GM06990 (cell line): ENCODE measurements at regions not wholly inside any gene's neighbourhood (a gene's known extent, or its start where the extent isn't known, plus 50 kb on each side); places are given as distances from the start of the nearest gene placed in this dataset.

Experiments
- DNase-seq: peaks from one replicate; pipeline ENCODE4 v3.0.0-alpha.2; 2011; ENCODE audit not compliant: insufficient read length; ENCODE audit errors: extremely low read depth
- H3K27me3 ChIP-seq: replicated peaks from 2 replicates; pipeline ENCODE4 v1.6.0; 2011; ENCODE audit warnings: low read length; ENCODE audit not compliant: control insufficient read depth, insufficient read depth
- H3K36me3 ChIP-seq: 2 replicates; pipeline ENCODE4 v1.5.1; 2011; ENCODE audit warnings: low read length; ENCODE audit not compliant: control insufficient read depth, insufficient read depth
- H3K4me3 ChIP-seq: replicated peaks from 2 replicates; pipeline ENCODE4 v1.5.1; 2011; ENCODE audit warnings: low read depth, mild to moderate bottlenecking, control low read depth, low read length
- TF ChIP-seq, protein P1 (sequence below): IDR thresholded peaks from 2 replicates; pipeline ENCODE4 v1.5.1; 2011; ENCODE audit warnings: low read length, control low read depth, mild to moderate bottlenecking, inconsistent platforms; ENCODE audit not compliant: insufficient read depth, poor library complexity, severe bottlenecking

DNA sequence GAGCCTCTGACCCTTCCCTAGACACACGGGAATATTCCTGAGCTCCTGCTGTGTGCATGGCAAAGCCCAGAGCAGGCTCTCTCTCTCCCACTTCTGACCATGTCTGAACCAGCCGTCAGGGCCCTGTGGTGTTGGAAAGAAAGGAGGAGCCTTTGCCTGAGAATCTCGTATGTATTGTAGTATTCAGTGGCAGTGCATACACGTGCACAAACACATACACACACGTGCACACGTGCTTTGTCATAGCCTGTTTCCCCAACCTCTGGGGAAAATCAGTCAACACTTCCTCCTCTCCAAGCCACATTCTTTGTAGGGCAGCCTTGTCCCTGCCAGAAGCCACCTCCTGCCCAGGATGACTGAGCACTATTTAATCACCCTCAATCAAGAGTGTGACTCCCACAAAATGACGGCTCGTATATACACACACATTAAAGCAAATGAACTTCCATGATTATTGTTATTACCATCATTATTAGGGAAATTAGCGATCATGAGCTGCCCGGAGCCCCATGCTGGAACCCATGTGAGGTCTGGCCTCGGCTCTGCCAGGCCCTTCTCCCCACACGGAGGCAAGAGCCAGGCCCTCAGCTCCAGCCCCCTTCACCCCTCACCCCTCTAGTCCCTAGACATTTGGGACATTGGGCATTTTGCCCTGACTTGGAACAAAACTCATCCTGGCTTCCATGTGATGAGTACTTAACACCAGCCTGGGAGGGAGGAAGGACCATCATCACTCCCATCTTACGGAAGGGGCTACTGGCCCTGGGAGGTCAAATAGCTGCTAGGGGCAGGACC is 331.9 kb downstream of the NPHP4 start:
- TF ChIP-seq, protein P1, sequence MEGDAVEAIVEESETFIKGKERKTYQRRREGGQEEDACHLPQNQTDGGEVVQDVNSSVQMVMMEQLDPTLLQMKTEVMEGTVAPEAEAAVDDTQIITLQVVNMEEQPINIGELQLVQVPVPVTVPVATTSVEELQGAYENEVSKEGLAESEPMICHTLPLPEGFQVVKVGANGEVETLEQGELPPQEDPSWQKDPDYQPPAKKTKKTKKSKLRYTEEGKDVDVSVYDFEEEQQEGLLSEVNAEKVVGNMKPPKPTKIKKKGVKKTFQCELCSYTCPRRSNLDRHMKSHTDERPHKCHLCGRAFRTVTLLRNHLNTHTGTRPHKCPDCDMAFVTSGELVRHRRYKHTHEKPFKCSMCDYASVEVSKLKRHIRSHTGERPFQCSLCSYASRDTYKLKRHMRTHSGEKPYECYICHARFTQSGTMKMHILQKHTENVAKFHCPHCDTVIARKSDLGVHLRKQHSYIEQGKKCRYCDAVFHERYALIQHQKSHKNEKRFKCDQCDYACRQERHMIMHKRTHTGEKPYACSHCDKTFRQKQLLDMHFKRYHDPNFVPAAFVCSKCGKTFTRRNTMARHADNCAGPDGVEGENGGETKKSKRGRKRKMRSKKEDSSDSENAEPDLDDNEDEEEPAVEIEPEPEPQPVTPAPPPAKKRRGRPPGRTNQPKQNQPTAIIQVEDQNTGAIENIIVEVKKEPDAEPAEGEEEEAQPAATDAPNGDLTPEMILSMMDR, result no peak
- no peak for DNase-seq

DNA sequence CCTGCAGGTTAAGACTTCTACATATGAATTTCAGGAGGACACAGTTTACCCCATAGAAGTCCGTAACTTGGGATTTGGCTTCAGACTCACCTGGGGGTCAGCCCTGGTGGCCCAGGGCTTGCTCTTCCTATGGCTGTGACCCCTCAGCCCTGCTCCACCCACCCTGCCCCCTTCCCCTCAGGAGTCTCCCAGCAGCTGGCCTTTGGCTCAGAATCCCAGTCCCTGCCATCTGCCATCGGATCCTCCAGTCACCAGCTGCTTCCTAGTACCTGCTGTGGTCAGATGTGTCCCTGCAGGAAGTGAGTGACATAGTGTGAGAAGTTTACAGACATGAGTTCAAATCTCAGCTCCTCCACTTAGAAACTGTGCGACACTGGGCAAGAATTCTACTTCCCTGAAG is 332.6 kb downstream of the NPHP4 start:
- TF ChIP-seq, protein P1, result no peak
- Histone ChIP-seq H3K4me3 (no peak overlapping the region), H3K27me3 (no peaks in the 10 kb centered on the region; the same call in 1 of the 2 replicates), H3K36me3 (no peaks in the 10 kb centered on the region)
- DNase-seq, result no peak

More for the DNA sequence above, 331.9 kb downstream of the NPHP4 start:
- Histone ChIP-seq H3K36me3 (no peaks in the 10 kb centered on the region), H3K27me3 (no peaks in the 10 kb centered on the region; the same call in 1 of the 2 replicates), H3K4me3 (no peak overlapping the region)

DNA sequence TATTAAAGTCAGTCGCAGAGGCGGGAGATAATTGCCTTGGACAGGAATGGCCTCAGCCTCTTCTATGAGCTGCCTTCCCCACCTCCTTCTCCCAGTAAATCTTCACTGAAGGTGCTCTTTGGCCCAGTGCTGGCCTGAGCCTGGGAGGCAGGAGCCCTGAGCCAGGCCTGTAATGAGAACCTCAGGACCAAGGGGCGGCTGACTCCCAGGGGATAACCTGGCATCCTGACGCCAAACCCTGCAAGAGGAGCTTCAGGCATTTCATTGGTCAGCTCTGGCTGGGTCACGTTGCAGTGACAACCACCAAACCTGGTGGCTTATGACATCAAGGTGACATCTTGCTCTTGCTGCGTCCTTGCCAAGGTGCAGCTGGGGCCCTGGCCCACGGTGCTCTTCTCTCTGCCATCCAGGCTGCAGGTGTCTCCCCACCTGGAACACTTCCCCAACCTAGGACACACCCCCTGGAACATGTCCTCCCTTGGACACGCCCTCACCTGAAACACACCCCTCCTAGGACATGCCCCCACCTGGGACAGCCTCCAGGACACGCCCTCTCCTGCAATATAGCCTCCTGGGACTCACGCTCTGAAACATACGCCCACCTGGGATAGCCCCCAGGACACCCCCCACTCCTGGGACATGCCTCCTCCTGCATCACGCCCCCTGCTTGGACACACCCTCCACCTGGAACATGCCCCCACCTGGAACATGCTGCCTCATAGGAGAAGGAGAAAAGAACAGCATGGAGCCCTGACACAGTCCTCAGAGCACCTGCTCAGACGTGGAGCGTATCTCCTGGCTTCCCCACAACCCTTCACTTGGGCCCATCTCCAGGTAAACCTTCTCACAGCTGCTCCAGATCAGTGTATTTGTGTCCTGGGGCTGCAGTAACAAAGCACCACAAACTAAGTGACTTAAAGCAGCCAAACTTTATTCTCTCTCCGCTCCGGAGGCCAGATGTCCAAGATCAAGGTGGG is 333.6 kb downstream of the NPHP4 start:
- DNase-seq, result no peak
- TF ChIP-seq, protein P1, result no peak
- no peaks in the 10 kb centered on the region for H3K36me3 ChIP-seq
- H3K27me3 ChIP-seq, result no peaks in the 10 kb centered on the region; the same call in 1 of the 2 replicates
- H3K4me3 ChIP-seq, result no peak overlapping the region

DNA sequence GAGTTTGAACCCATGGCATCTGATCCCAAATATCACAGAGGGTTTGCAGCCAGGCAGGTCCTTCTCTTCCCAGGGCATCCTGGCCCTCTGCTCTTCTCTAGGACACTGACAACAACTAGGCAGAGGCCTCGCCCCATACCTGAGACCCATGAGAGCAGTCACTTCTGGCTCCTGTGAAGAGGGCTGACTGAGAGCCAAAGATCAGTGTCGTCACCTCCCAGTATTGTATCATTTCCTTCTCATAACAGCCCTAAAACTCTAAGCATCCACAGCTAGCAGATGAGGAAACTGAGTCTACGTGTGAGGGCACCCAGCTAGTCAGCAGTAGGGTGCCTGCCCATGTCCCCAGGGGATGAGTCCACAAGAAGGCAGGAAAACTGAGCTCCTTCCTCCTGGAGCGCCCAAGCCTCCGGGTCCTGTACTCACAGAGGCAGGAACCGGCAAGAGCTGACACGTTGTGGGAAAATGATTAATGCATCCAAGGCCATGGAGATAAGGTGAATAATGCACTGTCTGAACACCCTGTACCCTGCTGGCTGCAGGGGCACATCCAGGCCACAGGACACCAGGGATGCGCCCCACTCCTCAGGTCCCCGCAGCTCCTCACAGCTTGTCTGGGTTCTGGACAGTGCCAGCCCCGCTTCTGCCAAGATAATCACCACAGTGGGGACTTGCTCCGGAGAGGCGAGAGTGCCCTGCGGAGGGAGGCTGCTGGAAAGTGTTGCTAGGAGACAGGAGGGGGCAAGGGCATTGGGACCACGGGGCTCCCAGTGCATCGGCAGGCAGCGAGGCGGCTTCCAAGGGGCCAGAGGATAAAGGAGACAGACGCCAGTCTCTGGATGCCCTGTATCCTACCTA is 340.0 kb downstream of the NPHP4 start:
- Histone ChIP-seq H3K27me3 (no peaks in the 10 kb centered on the region; the same call in 1 of the 2 replicates), H3K36me3 (no peaks in the 10 kb centered on the region), H3K4me3 (no peak overlapping the region)
- DNase-seq, result no peak
- TF ChIP-seq, protein P1, result no peak

DNA sequence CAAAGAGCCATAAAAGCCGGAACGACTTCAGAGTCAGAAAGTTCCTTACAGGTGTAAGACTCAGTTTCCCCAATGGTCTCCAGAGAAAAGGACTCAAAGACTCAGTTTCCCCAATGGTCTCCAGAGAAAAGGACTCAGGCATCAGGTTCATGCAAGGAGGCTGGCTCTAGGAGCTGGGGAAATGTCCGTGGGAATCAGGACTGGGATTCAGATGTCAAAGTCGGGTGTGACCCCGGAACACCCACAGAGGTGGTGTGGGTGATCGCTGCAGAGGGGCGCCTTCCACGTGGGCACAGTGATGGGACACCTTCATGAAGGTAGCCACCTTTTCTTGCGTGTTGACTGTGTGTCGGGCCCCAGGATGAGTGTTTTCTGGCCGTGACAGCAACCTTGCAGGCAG is 340.8 kb downstream of the NPHP4 start:
- H3K4me3 ChIP-seq, result no peak overlapping the region
- H3K36me3 ChIP-seq, result no peaks in the 10 kb centered on the region
- no peak for DNase-seq
- TF ChIP-seq, protein P1, result no peak
- no peaks in the 10 kb centered on the region for H3K27me3 ChIP-seq
